GM18909 (cell line): ENCODE measurements at regions not wholly inside any gene's neighbourhood (a gene's known extent, or its start where the extent isn't known, plus 50 kb on each side); places are given as distances from the start of the nearest gene placed in this dataset.

Experiments used
- ATAC-seq: cut with Tn5 transposase; IDR thresholded peaks from one replicate; pipeline ENCODE4 v1.9.1; 2021; ENCODE audit warnings: mild to moderate bottlenecking; ENCODE audit not compliant: unreplicated experiment, poor library complexity

DNA sequence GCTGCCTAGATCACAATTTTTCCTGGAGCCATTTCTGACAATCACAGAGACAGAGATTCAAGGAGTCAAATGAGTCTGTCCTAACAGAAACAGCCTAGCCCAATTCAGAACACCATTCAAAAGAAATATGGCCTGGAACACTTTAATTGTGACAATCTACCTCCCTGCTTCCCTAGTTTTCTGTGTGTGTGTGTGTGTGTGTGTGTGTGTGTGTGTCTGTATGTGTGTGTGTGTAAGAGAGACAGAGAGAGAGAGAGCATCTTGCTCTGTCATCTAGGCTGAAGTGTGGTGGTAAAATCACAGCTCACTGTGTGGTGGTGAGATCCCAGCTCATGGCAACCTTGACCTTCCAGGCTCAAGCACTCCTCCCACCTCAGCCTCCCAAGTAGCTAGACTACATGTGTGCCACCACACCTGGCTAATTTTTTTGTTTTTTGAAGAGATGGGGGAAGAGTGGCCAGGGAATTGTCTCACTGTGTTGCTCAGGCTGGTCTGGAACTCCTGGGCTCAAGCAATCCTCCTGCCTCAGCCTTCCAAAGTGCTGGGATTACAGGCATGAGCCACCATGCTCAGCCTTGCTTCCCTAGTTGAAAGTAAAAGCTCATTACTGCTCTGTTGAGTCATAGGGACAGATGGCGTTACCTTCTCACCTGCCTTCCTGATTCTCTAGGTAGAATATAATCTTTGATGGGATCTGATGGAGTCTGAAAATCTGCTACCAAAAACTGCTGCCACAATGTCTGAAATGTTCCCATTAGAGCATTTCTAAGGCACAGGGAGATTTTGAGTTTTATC, 89.6 kb upstream of the BEND6 start:
- no peak for ATAC-seq

DNA sequence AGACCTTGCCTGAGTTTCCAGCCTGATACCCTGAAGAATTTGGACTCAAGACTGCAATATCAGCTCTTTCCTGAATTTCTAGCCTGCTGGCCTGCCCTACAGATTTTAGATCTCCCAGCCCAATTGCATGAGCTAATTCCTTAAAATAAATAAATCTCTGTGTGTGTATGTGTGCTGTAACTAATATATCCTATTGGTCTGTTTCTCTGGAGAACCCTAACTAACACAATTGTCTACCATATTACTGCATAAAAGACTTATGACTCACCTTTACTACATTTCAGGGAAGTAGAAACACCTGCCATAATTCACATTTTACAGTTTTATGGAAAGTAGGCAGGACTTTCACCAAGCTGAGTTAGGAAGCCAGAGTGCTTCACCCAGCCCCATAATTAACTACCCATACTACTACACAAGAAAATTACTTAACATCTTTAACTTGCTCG, 90.7 kb upstream of the BEND6 start:
- ATAC-seq = no peak

DNA sequence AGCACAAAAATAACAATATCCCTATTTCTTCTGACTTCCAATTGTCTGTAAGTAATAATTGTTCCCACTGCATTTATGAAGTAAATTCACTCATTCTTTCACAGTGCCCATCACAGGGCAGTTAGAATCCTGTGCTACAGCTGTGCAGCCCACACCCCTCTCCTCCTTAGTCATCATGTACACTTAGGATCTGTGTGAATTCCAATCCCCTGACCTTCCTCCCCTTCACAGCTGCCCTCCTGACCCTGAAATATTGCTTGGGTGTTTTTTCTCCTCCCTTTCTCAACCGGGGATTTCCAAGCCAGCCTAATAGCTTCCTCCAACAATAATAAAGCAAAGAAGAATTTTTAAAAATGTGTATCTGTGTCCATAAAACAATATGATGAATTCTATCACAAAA, 91.5 kb upstream of the BEND6 start:
- no peak for ATAC-seq

- peak; percentile 57 for ATAC-seq
These were observed 92.3 kb upstream of the BEND6 start for GRCh38 chr6:56862415-56863175.

DNA sequence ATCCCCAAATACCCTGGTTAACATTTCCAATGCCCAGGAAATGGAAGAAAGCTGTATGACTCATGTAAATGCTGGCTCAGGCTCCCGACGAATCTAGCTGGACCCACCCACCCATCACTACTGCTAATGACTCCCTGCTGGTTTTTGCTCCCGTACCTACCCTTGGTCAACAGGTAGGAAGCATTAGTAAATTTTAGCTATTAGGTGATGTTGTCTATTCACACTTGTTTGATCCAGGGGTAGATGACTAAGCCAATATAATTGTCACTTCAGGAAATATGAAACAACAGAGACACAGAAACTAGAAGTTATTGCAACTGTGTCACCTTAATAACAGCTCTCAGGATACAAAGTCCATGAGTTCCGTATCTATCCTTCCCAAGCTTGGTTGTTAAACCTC, 94.4 kb upstream of the BEND6 start:
- no peak for ATAC-seq

DNA sequence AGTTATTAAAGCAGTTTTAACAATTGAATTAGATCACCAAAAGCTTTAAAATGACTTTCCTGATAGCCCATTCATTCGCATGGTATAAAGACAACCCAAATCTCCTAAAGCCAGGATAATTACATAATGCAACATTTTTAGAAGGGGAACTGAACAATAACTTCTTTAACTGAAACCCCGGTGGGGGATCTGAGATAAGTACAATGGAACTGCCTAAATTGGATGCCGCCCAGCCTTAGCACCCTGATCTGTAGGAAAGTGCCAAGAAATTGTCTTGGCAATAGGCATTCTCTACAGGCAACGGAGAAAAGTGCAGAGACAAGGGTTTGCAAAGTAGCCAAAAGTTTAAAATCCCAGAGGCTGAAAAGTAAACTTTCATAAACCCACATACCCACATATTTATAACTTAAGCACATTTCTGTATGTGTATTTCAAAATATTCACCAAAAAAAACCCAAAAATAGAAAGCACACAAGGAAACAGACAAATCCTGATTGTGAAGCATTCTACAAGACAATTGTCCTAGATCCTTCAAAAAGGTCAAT, 98.8 kb upstream of the BEND6 start:
- no peak for ATAC-seq

GRCh38 chr6:56854086-56854485, 100.8 kb upstream of the BEND6 start:
- no peak for ATAC-seq

GRCh38 chr6:56853541-56853940, 101.4 kb upstream of the BEND6 start:
- ATAC-seq = no peak

GRCh38 chr6:56852260-56853010, 102.5 kb upstream of the BEND6 start:
- peak; percentile 23 for ATAC-seq

- peak; percentile 92 for ATAC-seq
These were observed 103.2 kb upstream of the BEND6 start for GRCh38 chr6:56851541-56852259.

DNA sequence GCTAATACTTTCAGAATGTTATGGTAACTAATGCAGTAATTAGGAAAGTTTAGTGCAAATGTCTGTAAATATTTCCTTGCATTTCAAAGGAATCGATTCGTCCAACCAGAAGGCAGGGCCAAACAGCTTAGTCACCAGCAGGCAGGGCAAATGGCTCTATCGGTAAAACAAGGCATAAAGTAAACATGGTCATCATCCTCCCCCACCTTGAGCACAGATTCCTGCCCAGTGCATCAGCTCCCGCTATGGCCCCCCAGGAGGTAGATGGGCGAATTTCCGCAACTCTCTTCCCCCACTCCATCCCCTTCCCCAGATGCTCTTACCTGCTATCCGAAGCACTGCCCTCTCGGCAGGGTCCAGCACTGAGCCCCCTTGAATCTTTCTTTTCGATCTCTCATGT, 103.8 kb upstream of the BEND6 start:
- peak; percentile 12 for ATAC-seq

GRCh38 chr6:56850626-56851025, 104.3 kb upstream of the BEND6 start:
- no peak for ATAC-seq

DNA sequence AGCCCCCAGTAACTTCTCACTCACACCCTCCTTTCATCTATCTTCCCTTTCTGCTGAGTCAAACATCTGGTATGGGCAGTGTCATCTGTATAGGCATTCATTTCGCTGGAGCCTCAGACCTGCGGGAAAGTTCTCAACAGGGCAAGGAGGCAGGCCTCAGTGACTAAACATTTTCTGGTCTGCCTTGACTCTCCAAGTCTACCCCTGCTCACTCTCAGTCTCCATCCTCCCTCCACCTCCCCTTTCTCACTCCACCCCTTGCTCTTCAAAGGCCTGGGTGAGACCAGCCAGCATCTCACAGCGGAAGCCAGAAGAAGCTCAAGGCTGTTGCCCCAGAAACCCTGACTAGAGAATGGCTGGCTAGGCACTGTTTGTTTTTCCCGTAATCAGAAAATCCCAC, 105.0 kb upstream of the BEND6 start:
- ATAC-seq = no peak

DNA sequence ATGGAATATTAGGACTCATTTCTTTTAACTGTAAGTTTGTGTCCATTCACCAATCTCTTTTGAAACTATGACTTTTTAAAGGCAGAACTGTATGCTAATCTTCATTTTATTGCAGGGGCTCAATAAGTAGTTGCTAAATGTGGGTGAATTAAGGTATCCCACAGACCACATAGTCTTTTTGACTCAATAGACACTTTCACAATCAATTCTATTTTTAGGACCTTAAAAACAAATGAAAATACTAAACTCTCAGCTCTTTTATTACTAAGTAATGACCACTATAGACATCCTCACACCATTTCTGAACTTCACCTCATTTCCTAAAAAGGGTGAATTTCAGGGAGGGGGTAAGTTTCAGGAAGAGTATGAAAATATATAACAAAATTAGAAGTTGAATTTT, 106.8 kb upstream of the BEND6 start:
- ATAC-seq = no peak

DNA sequence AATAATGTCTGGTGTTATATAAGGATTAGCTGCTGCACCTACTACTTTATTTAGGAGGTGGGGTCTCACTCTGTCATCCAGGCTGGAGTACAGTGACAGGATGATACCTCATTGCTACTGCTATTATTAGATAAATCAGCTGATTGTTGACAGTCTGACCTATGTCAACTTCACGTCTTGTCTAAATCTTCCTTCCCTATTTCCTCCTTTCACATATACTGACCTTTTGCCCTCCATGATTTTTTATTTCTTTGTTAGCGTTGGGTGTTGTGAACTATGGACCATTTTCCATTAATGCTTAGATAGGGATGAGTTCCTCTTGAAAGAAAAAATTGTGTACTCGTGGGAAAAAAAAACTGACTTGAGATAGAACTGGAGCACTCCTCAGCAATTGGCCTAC, 109.9 kb upstream of the BEND6 start:
- no peak for ATAC-seq

DNA sequence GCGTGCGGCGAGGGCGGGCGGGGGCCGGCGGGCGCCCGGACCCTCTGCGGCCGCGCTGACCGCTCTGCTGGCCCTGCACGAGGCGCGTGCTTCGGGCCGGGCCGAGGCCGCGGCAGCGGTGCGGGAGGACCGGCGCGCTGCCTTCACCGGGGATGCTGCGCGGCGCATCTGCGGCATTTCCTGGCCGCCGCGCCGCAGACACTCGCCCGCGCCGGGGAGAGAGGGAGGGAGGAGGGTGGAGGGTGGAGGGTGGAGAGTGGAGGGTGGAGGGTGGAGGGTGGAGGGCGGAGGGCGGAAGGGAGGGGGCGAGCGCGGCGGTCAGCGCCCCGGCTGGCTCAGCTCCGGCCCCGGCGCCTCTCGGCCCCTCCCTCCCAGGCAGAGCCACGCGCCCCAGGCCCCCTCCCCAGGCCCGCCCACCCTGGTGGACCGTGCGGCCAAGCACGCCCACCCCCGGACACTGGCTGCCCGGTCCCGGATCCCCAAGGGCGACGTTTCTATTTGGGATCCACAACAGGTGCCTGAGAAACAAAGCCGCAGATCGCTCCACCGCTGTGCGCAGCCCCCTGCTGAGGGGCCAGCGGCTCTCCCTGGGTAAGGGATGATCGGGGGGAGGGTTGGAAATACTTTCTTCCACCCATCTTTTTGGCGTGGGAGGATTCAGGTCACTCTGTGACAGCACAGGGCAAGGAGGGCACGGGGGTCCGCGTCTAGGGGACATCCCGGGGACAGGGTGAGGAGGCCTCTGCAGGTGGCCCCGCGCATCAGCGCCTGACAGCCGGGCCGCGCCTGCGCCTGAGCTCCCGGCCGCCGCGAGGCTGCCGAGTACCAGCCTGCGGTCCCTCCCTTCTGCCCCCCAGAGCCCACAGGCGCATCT, 111.2 kb upstream of the BEND6 start:
- peak; percentile 84 for ATAC-seq

GRCh38 chr6:56842686-56843475, 112.0 kb upstream of the BEND6 start:
- peak; percentile 17 for ATAC-seq

DNA sequence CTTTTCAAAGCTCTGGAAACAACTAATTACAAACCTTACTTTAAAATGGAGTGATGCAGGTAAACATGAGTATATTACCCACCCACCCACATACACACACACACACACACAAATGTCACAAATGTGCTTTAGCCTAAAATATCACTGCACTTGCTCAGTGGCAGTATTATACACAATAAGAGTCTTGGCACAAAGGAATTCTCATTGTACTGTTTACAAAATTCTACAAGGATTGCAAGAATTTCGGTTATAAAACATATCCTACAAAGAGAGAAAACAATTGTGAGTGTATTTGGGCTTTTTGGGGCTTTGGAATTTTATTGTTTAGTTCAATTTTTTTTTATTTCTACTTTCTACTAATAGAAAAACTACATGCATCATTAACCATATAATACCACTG, 113.2 kb upstream of the BEND6 start:
- no peak for ATAC-seq
